ENCODE measurements at regions not wholly inside any gene's neighbourhood (a gene's known extent, or its start where the extent isn't known, plus 50 kb on each side); places are given as distances from the start of the nearest gene placed in this dataset.

DNA sequence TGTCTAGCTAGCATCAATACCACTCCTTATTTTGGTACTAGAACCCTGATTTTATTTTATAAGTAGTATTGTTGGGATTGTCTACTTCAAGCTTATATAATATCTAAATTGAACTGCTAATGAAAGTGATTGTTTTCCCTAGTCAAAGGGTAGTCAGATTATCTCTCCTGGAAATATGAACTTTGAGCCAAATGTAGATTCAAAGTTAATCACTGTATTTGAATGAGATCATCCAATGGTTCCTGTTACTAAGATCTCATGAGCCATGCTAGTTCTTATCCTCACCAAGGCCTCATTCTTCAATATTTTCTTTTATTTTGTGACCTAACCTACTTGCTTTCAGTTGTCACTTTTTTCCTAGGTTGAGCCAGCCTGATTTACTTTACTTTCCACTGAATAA is 276.7 kb downstream of the RASSF9 start:
- H3K9me3 Mint-ChIP-seq (ENCODE audit: low read depth): no peaks in the 10 kb centered on the region
- DNase-seq (no peak), ATAC-seq (no peak)
- ChIA-PET POLR2A (no interaction called here), CTCF (interaction anchor here (0.9 kb wide), 1 partner anchor 9 kb away, joined by 3 read pairs; no protein-coding TSS in a partner anchor)
- H3K27ac Mint-ChIP-seq: no peak overlapping the region
- no peak overlapping the region for H3K4me3 Mint-ChIP-seq
- intact Hi-C loops (cut with DNase I, micrococcal nuclease): no loop called here
- H3K4me1 Mint-ChIP-seq: no peaks in the 10 kb centered on the region
- no peaks in the 10 kb centered on the region for H3K36me3 Mint-ChIP-seq (ENCODE audit: low read depth)
- H3K27me3 Mint-ChIP-seq: no peaks in the 10 kb centered on the region

DNA sequence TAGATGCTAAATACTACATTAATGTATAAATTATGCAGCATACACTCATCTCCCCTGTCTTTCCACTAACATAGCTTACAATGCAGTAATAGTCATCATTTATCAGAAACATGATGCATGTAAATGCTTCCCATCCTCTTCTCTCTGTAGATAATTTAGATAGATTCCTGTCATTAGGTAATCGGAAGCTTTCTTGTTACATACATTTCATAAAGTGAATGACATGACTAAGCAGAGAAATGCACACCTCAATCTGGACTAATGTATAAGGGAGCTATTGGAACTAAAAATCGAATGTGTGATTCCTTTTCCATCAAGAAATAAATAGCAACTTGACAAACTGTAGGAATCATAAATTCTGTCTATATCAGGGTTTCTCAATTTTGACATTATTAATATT is 273.4 kb downstream of the RASSF9 start:
- H3K27me3 Mint-ChIP-seq: no peaks in the 10 kb centered on the region
- intact Hi-C loops (cut with DNase I, micrococcal nuclease): no loop called here
- DNase-seq: no peak
- ChIA-PET POLR2A (no interaction called here), CTCF (interaction anchor here (1.4 kb wide), 1 partner anchor 13 kb away, joined by 3 read pairs; no protein-coding TSS in a partner anchor)
- ATAC-seq: no peak
- H3K4me3 Mint-ChIP-seq: no peak overlapping the region
- H3K36me3 Mint-ChIP-seq (ENCODE audit: low read depth): no peaks in the 10 kb centered on the region
- H3K9me3 Mint-ChIP-seq (ENCODE audit: low read depth): no peaks in the 10 kb centered on the region
- H3K27ac Mint-ChIP-seq: no peak overlapping the region
- H3K4me1 Mint-ChIP-seq: no peaks in the 10 kb centered on the region

DNA sequence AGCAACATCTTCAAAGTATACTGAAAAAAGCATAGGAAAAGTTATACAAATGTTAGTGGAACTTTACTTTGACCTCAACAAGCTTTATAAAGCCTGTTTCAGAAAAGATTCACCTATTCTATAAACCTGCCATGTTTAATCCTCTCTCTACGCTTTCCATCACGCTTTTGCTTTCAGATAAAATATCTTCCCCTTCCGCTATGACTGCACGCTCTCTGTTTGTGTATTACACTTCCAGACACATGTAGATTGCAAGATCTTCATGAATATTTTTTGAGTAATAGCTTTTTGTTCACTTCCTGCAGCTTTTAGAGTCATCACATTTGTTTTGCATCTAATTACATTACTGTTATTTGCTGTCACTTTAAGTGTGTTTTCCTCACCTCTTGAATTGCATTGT is 271.4 kb downstream of the RASSF9 start:
- CTCF ChIA-PET: interaction anchor here (1.2 to 1.6 kb wide), 3 partner anchors 10 to 15 kb away, joined by 3 to 4 read pairs (median 4); no protein-coding TSS in a partner anchor
- no peaks in the 10 kb centered on the region for H3K4me1 Mint-ChIP-seq
- H3K27ac Mint-ChIP-seq: no peak overlapping the region
- no peaks in the 10 kb centered on the region for H3K9me3 Mint-ChIP-seq (ENCODE audit: low read depth)
- ATAC-seq (no peak), DNase-seq (no peak)
- POLR2A ChIA-PET: no interaction called here
- no peaks in the 10 kb centered on the region for H3K27me3 Mint-ChIP-seq
- intact Hi-C loops (cut with DNase I, micrococcal nuclease): no loop called here
- no peak overlapping the region for H3K4me3 Mint-ChIP-seq
- no peaks in the 10 kb centered on the region for H3K36me3 Mint-ChIP-seq (ENCODE audit: low read depth)

DNA sequence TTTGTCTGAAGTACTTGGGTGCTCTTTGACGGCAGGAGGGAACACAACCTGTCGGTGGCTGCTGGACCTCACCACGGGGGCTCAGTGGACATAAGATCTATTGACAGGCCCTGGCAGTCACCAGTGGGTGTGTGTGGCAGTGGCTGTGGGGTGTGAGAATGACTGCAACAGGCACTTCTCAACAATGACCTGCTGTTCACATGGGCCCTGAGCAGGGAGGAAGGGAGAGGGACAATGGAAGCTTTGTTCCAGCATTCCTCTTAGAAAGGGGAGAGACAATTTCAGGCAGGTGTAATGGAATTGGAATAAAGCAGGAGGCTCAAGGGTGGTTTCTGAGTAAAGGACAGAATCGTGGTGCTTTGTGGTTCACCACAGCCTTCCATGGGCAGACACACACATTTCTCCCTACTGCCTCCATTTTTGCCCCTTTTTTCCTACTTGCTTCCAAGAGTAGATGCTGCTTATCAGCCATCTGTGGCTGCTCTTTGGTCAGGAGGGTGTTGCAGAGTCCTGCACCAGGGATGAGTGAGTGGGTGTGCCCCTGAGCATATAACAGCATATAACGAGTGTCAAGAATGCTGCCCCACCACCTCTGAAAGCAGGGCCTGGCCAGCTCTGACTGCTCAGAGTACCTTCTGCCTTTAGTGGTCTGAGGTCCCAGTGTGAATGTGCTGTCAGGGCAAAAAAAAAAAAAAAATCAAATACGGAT is 267.7 kb downstream of the RASSF9 start:
- DNase-seq (no peak), ATAC-seq (no peak)
- no peak overlapping the region for H3K27ac Mint-ChIP-seq
- ChIA-PET POLR2A (no interaction called here), CTCF (interaction anchor here (0.5 kb wide), 1 partner anchor 299 kb away, joined by 3 read pairs; no protein-coding TSS in a partner anchor)
- H3K9me3 Mint-ChIP-seq (ENCODE audit: low read depth): no peaks in the 10 kb centered on the region
- H3K4me3 Mint-ChIP-seq: no peak overlapping the region
- no peaks in the 10 kb centered on the region for H3K27me3 Mint-ChIP-seq
- H3K4me1 Mint-ChIP-seq: no peaks in the 10 kb centered on the region
- intact Hi-C loops (cut with DNase I, micrococcal nuclease): no loop called here
- H3K36me3 Mint-ChIP-seq (ENCODE audit: low read depth): no peaks in the 10 kb centered on the region

DNA sequence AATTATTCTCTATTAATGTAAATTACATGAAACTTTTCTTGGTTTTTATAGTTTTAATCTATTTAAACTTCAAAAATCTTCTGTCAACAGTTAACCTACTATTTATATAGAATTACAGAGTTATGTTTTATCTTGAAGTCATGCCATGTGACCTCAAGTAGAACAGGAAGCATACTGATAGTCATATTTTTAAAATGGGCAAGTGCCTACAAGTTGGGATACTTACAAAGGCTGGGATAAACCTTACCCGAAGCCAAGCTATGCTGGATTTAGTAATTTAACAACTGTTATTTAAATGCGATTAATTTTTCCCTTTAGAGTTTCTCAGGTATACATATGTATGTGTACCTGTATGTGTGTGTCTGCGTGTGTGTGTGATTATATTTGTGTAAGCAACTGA is 266.9 kb downstream of the RASSF9 start:
- Mint-ChIP-seq H3K4me3 (no peak overlapping the region), H3K27me3 (no peaks in the 10 kb centered on the region), H3K36me3 (ENCODE audit: low read depth) (no peaks in the 10 kb centered on the region), H3K27ac (no peak overlapping the region), H3K9me3 (ENCODE audit: low read depth) (no peaks in the 10 kb centered on the region), H3K4me1 (no peaks in the 10 kb centered on the region)
- DNase-seq (no peak), ATAC-seq (no peak)
- intact Hi-C loops (cut with DNase I, micrococcal nuclease): no loop called here
- CTCF ChIA-PET: no interaction called here
- POLR2A ChIA-PET: no interaction called here

DNA sequence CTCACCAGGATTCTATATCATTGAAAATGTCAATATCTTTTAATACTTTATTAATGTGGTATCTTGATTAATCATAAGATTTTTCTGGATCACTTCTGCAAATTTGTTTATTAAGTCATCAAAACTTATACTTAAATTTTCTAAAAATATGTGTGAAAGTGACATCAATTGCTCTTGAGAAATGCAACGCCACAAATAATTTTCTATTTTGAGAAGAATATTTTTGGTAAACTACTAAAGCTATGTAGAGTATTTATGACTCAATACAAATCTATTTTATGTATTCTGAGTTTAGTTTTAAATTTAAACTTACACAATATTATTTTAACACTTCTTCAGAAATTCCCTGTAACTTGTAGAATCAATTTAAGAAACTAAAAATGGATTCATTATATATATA is 263.3 kb downstream of the RASSF9 start:
- no peaks in the 10 kb centered on the region for H3K4me1 Mint-ChIP-seq
- H3K4me3 Mint-ChIP-seq: no peak overlapping the region
- H3K9me3 Mint-ChIP-seq (ENCODE audit: low read depth): no peaks in the 10 kb centered on the region
- no peak overlapping the region for H3K27ac Mint-ChIP-seq
- ChIA-PET CTCF (no interaction called here), POLR2A (no interaction called here)
- DNase-seq (no peak), ATAC-seq (no peak)
- intact Hi-C loops (cut with DNase I, micrococcal nuclease): no loop called here
- H3K27me3 Mint-ChIP-seq: no peaks in the 10 kb centered on the region
- no peaks in the 10 kb centered on the region for H3K36me3 Mint-ChIP-seq (ENCODE audit: low read depth)

DNA sequence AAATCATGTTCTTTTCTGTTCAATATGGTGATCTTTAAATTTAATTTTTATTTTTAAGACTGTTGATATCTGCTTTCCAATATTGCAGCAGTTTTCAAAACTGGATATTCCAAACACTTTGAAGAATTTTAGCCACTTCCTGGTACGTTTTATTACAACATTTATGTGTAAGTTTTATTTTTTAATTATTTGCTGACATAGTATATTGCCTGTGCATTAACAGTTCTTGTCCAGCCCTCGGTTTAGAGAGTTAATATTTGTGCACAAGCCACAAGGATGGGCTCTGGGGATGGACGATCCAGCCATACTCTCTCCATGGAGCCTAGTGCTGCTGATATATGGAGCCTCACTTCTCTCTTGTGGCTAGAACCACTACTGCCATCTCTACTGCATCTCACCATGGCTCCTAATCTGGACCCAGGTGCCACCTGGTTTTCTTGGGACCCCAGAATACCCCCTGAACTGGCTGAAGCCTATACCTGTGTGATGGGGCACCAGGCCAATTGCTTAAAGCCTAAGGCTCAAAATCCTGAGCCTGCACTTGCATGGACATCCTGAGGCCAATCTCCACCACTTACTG is 262.5 kb downstream of the RASSF9 start:
- DNase-seq (no peak), ATAC-seq (no peak)
- Mint-ChIP-seq H3K27ac (no peak overlapping the region), H3K36me3 (ENCODE audit: low read depth) (no peaks in the 10 kb centered on the region), H3K4me1 (no peaks in the 10 kb centered on the region), H3K9me3 (ENCODE audit: low read depth) (no peaks in the 10 kb centered on the region), H3K27me3 (no peaks in the 10 kb centered on the region), H3K4me3 (no peak overlapping the region)
- POLR2A ChIA-PET: no interaction called here
- CTCF ChIA-PET: interaction anchor here (1.1 kb wide), 1 partner anchor 10 kb away, joined by 4 read pairs; no protein-coding TSS in a partner anchor
- intact Hi-C loops (cut with DNase I, micrococcal nuclease): loop anchor here in 1 of 2 experiments (2.0 kb wide), 1 partner anchor 299 kb away; no protein-coding TSS in a partner anchor

DNA sequence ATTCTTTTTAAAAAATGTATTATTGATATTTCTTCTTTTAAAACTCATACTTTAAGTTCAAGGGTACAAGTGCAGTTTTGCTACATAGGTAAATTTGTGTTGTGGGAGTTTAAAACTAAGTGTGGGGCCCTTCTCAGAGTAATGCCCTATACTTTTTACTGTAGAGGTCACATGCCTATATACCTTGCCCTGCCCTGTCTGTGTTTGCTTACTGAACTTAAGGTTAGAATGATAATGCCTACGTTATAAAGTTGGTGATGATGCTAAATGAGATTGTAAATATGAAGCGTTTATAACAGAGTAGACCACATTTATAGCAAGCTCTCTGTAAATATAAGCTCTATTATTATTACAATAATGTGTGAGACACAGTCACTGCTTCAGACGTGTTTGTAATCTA is 261.9 kb downstream of the RASSF9 start:
- Mint-ChIP-seq H3K9me3 (ENCODE audit: low read depth) (no peaks in the 10 kb centered on the region), H3K4me1 (no peaks in the 10 kb centered on the region), H3K27me3 (no peaks in the 10 kb centered on the region), H3K4me3 (no peak overlapping the region), H3K36me3 (ENCODE audit: low read depth) (no peaks in the 10 kb centered on the region), H3K27ac (no peak overlapping the region)
- ChIA-PET CTCF (interaction anchor here (0.7 to 2.2 kb wide), 4 partner anchors 10 to 1643 kb away, joined by 3 to 12 read pairs (median 4); no protein-coding TSS in a partner anchor), POLR2A (no interaction called here)
- no peak for DNase-seq
- ATAC-seq: no peak
- intact Hi-C loops (cut with DNase I, micrococcal nuclease): loop anchor here in 1 of 2 experiments (2.0 kb wide), 1 partner anchor 299 kb away; no protein-coding TSS in a partner anchor

DNA sequence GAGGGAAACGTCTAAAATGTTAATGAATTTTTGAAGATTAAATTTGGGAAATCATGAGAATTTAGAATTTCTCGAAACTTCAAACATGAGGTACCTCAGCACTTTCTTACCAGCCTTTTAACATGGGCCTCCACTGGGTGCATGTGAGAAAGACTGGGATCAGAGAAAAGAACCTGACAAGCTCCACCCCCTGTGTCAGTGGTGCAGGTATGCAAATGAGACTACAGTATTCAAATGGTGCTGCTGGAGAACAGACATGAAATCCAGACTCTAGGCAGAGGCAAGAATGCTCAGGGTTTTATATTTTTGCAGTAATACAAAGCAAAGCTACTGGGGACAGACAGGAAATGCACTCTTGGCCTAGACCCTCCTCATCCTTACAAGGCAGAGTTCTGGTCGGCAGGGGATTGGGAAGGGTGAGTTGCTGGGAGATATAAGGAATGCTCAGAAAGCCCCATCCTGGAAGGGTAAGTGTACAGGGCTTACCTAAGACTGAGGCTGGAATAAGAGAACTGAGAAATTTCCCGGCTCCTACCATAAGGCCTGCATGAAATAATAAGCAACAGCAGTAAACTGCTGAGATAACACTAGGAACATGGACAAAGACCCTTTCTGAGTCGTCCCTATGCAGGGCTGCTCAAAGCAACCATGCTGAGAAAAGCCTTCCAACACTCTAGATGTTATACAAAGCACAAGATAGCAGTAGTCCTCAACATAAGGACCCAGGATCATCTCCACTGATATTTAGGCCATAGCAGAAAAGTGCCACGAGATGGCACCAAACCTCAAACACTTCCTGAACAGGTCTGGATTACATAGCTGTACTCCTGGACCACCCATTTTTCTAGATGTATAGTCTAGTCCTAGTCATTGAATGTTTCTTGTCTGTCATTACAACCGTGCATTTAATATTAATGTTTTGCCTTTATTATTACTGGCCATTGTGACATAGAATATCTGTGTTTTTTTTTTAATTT is 260.8 kb downstream of the RASSF9 start:
- CTCF ChIA-PET: interaction anchor here (0.7 to 2.2 kb wide), 6 partner anchors 9 to 295 kb away, joined by 3 to 12 read pairs (median 4); no protein-coding TSS in a partner anchor
- ATAC-seq: peak; percentile 68

DNA sequence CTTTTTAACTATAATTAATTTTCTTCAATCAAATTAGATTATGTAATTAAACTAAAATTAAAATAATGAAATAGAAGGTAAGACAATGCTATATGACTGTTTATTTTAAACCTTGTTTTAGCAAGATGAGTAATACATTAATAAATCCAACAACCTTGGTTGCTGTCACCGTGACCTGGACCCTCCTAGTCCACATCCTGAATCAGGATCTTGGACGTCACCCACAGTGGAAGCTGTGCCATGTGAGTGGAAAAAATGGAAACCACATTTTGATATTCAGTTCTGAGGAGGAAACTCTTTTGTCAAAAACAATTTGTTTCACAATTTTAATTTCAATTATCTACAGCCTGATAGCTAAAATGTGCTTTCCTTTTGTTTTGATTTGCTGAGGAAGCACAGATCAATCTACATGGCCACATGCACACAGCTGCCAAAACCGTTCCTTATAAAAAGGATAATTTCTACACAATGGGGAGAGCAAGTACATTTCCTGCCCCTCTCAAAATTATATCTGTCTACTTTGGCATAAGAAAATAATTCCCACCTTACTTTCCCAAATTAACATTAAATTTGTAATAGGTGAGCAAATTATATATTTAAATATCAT is 255.5 kb downstream of the RASSF9 start:
- Mint-ChIP-seq H3K27me3 (no peaks in the 10 kb centered on the region), H3K4me3 (no peak overlapping the region), H3K4me1 (no peaks in the 10 kb centered on the region), H3K9me3 (ENCODE audit: low read depth) (no peaks in the 10 kb centered on the region), H3K36me3 (ENCODE audit: low read depth) (no peaks in the 10 kb centered on the region), H3K27ac (no peak overlapping the region)
- intact Hi-C loops (cut with DNase I, micrococcal nuclease): no loop called here
- DNase-seq (no peak), ATAC-seq (no peak)
- ChIA-PET POLR2A (no interaction called here), CTCF (interaction anchor here (1.1 kb wide), 1 partner anchor 29 kb away, joined by 3 read pairs; no protein-coding TSS in a partner anchor)

More for the DNA sequence above, 260.8 kb downstream of the RASSF9 start:
- Mint-ChIP-seq H3K27ac (no peak overlapping the region), H3K27me3 (no peaks in the 10 kb centered on the region), H3K4me1 (no peaks in the 10 kb centered on the region), H3K9me3 (ENCODE audit: low read depth) (no peaks in the 10 kb centered on the region), H3K36me3 (ENCODE audit: low read depth) (no peaks in the 10 kb centered on the region), H3K4me3 (no peak overlapping the region)
- peak; percentile 53 for DNase-seq
- intact Hi-C loops (cut with DNase I, micrococcal nuclease): loop anchor here (1.0 to 5.0 kb wide), 6 partner anchors 107 to 347 kb away; no protein-coding TSS in a partner anchor
- POLR2A ChIA-PET: no interaction called here

DNA sequence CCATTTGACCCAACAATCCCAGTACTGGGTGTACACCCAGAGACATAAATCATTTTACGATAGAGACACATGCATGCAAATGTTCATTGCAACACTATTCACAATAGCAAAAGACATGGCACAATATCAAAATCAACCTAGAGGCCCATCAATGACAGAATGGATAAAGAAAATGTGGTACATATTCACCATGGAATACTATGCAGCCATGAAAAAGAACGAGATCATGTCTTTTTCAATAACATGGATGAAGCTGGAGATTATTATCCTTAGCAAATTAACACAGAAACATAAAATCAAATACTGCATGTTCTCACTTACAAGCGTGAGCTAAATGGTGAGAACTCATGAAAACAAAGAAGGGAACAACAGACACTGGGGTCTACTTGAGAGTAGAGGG is 249.1 kb downstream of the RASSF9 start:
- ChIA-PET POLR2A (no interaction called here), CTCF (no interaction called here)
- no peak for DNase-seq
- Mint-ChIP-seq H3K4me3 (no peak overlapping the region), H3K36me3 (ENCODE audit: low read depth) (no peaks in the 10 kb centered on the region), H3K27me3 (no peaks in the 10 kb centered on the region), H3K9me3 (ENCODE audit: low read depth) (no peaks in the 10 kb centered on the region), H3K27ac (no peak overlapping the region), H3K4me1 (no peaks in the 10 kb centered on the region)
- intact Hi-C loops (cut with DNase I, micrococcal nuclease): no loop called here
- no peak for ATAC-seq

Measured in activated CD4-positive, alpha-beta T cell treated with anti-CD3 and anti-CD28 coated beads for 36 hours (primary cell).